ENCODE measurements at regions not wholly inside any gene's neighbourhood (a gene's known extent, or its start where the extent isn't known, plus 50 kb on each side); places are given as distances from the start of the nearest gene placed in this dataset.

DNA sequence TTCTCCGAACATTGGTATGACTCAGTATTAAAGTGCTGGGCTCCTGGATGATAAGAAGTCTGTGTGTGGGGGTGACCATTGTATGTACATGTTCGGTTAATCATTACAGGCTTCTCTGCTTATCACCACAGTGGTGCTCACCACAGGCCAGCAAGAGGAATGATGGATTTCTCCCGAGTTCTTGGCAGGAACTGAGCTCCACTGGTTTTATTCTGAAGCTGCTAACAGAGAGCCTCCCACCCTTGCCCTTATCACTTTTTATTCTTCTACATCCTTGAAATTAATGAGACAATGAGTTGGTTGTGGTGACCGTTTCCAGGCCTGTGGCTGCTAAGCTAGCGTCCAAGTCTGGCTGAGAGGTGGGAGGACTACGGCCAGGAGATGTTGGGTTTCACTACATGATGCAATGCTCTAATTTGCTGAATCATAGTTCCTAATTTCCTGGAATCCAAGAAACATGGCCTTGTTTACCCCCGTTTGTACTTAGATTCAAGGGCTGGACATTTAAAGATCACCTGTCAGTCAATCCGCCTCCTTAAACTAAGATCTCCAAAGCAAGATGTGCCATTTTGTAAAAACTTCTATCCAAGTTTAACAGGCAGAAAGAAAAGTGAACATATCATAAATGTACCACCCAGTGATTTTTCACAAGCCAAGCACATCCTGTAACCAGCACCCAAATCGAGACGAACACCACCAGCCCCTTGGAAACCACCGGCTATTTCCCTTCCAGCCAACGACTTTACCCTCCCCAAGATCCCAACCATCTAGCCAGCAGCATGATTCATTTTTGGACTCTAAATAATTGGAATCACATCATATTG lies 172.5 kb downstream of the FOXA2 start (continued):
- TF ChIP-seq E2F8 (IDR thresholded peaks at IDR 0.05; ENCODE audit: low read depth, partially characterized antibody) (no peak), WHSC1 (IDR thresholded peaks at IDR 0.05; ENCODE audit: low read length) (no peak), ZNF280A (IDR thresholded peaks at IDR 0.05; ENCODE audit: low read depth, partially characterized antibody) (no peak), HMG20B (CRISPR knock-in tag; IDR thresholded peaks at IDR 0.05) (no peak), KLF6 (CRISPR knock-in tag; IDR thresholded peaks at IDR 0.05; ENCODE audit: borderline replicate concordance) (no peak), TBL1XR1 (IDR thresholded peaks at IDR 0.05; ENCODE audit: low read length in 2 of 2) (peak in 1 of 2 experiments; percentile 59; a peak in 1 of 4 replicates), PHF8 (IDR thresholded peaks at IDR 0.05; ENCODE audit: borderline replicate concordance, low read length) (peak; percentile 26; the same call in 1 of the 2 replicates), CBX3 (IDR thresholded peaks at IDR 0.05; ENCODE audit: borderline replicate concordance in 1 of 2, low read length in 2 of 2) (peak in 1 of 2 experiments; percentile 11; a peak in 1 of 3 replicates), TCFL5 (CRISPR knock-in tag; conservative IDR thresholded peaks at IDR 0.05) (no peak), KLF1 (tag; IDR thresholded peaks at IDR 0.05) (no peak), HOMEZ (CRISPR knock-in tag; IDR thresholded peaks at IDR 0.05) (no peak), ZNF655 (CRISPR knock-in tag; IDR thresholded peaks at IDR 0.05) (no peak), E2F4 (CRISPR knock-in tag; IDR thresholded peaks at IDR 0.05; ENCODE audit: low read depth) (no peak), ELF1 (tag; IDR thresholded peaks at IDR 0.05) (peak; percentile 59; the same call in 1 of the 2 replicates), CXXC5 (CRISPR knock-in tag; IDR thresholded peaks at IDR 0.05) (no peak; the same call in 1 of the 2 replicates), ZNF217 (CRISPR knock-in tag; IDR thresholded peaks at IDR 0.05) (no peak)
- TF ChIP-seq, protein P1, sequence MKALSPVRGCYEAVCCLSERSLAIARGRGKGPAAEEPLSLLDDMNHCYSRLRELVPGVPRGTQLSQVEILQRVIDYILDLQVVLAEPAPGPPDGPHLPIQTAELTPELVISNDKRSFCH (CRISPR knock-in tag; IDR thresholded peaks at IDR 0.05): no peak
- TF ChIP-seq, protein P1 (tag; IDR thresholded peaks at IDR 0.05): peak; percentile 76; the same call in 1 of the 2 replicates

All from K562 (cell line).